ENCODE measurements at regions not wholly inside any gene's neighbourhood (a gene's known extent, or its start where the extent isn't known, plus 50 kb on each side); places are given as distances from the start of the nearest gene placed in this dataset.

DNA sequence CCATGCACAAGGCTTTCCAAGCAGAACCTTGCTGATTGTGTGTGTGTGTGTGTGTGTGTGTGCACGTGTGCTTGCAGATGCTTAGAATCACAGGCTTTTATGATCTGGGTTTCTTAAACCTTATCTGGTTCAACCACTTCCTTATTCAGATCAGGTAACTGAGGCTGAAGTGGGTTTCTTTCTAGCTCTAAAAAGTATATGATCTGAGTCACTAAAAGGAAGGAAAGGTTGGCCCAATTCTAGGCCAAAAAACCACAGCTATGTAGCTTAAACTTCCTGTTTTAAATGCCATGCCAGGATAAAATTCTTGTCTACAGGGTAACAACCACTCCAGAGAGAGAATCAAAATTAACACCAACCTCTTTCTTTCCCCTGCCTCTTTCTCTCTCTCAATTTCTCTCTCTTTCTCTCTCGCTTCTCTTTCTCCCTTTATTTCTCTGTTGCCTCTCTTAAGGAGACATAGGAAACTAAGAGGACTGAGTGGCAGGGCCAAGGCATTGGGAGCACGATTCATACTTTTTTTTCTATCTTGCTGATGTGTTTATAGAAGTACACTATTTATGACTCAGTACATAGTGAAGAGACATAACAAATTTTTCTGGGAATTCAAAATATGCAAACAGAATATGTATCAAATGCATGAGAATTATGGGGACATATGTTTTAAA is 140.3 kb downstream of the TRIB2 start:
- TF ChIP-seq, protein P1, sequence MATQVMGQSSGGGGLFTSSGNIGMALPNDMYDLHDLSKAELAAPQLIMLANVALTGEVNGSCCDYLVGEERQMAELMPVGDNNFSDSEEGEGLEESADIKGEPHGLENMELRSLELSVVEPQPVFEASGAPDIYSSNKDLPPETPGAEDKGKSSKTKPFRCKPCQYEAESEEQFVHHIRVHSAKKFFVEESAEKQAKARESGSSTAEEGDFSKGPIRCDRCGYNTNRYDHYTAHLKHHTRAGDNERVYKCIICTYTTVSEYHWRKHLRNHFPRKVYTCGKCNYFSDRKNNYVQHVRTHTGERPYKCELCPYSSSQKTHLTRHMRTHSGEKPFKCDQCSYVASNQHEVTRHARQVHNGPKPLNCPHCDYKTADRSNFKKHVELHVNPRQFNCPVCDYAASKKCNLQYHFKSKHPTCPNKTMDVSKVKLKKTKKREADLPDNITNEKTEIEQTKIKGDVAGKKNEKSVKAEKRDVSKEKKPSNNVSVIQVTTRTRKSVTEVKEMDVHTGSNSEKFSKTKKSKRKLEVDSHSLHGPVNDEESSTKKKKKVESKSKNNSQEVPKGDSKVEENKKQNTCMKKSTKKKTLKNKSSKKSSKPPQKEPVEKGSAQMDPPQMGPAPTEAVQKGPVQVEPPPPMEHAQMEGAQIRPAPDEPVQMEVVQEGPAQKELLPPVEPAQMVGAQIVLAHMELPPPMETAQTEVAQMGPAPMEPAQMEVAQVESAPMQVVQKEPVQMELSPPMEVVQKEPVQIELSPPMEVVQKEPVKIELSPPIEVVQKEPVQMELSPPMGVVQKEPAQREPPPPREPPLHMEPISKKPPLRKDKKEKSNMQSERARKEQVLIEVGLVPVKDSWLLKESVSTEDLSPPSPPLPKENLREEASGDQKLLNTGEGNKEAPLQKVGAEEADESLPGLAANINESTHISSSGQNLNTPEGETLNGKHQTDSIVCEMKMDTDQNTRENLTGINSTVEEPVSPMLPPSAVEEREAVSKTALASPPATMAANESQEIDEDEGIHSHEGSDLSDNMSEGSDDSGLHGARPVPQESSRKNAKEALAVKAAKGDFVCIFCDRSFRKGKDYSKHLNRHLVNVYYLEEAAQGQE (IDR thresholded peaks at IDR 0.05; ENCODE audit: insufficient read depth in 1 of 2, low read depth in 2 of 2, low read length in 1 of 2), result no peak
- TF ChIP-seq, protein P2, sequence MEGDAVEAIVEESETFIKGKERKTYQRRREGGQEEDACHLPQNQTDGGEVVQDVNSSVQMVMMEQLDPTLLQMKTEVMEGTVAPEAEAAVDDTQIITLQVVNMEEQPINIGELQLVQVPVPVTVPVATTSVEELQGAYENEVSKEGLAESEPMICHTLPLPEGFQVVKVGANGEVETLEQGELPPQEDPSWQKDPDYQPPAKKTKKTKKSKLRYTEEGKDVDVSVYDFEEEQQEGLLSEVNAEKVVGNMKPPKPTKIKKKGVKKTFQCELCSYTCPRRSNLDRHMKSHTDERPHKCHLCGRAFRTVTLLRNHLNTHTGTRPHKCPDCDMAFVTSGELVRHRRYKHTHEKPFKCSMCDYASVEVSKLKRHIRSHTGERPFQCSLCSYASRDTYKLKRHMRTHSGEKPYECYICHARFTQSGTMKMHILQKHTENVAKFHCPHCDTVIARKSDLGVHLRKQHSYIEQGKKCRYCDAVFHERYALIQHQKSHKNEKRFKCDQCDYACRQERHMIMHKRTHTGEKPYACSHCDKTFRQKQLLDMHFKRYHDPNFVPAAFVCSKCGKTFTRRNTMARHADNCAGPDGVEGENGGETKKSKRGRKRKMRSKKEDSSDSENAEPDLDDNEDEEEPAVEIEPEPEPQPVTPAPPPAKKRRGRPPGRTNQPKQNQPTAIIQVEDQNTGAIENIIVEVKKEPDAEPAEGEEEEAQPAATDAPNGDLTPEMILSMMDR (IDR thresholded peaks at IDR 0.05), result no peak

Measured in Panc1 (cell line).